ENCODE measurements at regions not wholly inside any gene's neighbourhood (a gene's known extent, or its start where the extent isn't known, plus 50 kb on each side); places are given as distances from the start of the nearest gene placed in this dataset.

GRCh38 chrY:15501181-15501580 lies 976.9 kb downstream of the NLGN4Y start:
- CTCF ChIA-PET, result no interaction called here
- intact Hi-C loops (cut with micrococcal nuclease), result no loop called here

GRCh38 chrY:15510288-15510687 lies 986.0 kb downstream of the NLGN4Y start:
- Mint-ChIP-seq H3K27me3 (no peaks in the 10 kb centered on the region), H3K4me1 (ENCODE audit: low read depth) (no peaks in the 10 kb centered on the region), H3K36me3 (ENCODE audit: low read depth) (no peaks in the 10 kb centered on the region), H3K4me3 (no peak overlapping the region), H3K9me3 (no peaks in the 10 kb centered on the region), H3K27ac (no peak overlapping the region)
- ChIA-PET POLR2A (no interaction called here), CTCF (no interaction called here)
- DNase-seq (no peak), ATAC-seq (no peak)
- intact Hi-C loops (cut with micrococcal nuclease), result no loop called here
- TF ChIP-seq CTCF (IDR thresholded peaks at IDR 0.05), result no peak

More at GRCh38 chrY:15501181-15501580, 976.9 kb downstream of the NLGN4Y start:
- ATAC-seq (no peak), DNase-seq (no peak)
- TF ChIP-seq CTCF (IDR thresholded peaks at IDR 0.05), result no peak
- Mint-ChIP-seq H3K27ac (no peak overlapping the region), H3K36me3 (ENCODE audit: low read depth) (no peaks in the 10 kb centered on the region), H3K9me3 (no peaks in the 10 kb centered on the region), H3K4me1 (ENCODE audit: low read depth) (no peaks in the 10 kb centered on the region), H3K27me3 (no peaks in the 10 kb centered on the region), H3K4me3 (no peak overlapping the region)
- POLR2A ChIA-PET, result no interaction called here

DNA sequence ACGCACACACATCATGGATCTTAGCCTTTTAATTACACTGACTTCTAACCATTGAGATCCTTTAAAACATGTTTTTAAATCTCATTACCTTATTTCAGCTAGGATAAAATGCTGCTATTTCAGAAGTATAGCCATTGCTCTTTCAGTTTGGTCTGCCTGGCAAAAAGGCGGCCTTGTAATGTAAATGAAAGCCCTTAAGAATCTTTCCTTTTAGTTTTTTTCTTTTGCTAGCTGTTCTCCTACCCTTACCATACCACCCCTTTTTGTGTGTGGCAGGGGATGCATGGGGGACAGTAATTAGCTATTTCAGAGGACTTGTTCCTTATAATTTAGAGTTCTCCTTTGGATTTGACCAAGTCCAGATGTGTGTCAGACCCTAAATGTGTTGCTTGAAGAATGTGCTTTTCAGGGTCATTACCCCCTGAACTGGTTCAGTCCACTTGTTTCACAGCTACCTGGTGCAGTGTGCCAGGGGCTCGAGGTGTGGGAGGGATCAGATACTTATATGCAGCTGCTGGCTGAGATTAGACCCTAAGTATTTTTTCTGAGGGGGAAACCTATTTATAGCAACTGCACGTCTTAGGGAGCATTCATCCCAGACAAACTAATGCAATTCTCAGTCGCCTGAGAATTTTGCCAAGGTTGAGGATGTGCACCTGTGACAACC lies 986.8 kb downstream of the NLGN4Y start:
- intact Hi-C loops (cut with micrococcal nuclease), result no loop called here
- Mint-ChIP-seq H3K4me1 (ENCODE audit: low read depth) (no peaks in the 10 kb centered on the region), H3K9me3 (no peaks in the 10 kb centered on the region), H3K4me3 (no peak overlapping the region), H3K36me3 (ENCODE audit: low read depth) (no peaks in the 10 kb centered on the region), H3K27ac (no peak overlapping the region), H3K27me3 (no peaks in the 10 kb centered on the region)
- ChIA-PET CTCF (no interaction called here), POLR2A (no interaction called here)
- no peak for TF ChIP-seq CTCF (IDR thresholded peaks at IDR 0.05)
- ATAC-seq, result no peak
- no peak for DNase-seq

GRCh38 chrY:15535131-15535530 lies 1010.8 kb downstream of the NLGN4Y start:
- Mint-ChIP-seq H3K27me3 (no peaks in the 10 kb centered on the region), H3K4me1 (ENCODE audit: low read depth) (peaks cover 6% of the 10 kb centered on the region), H3K9me3 (no peaks in the 10 kb centered on the region), H3K36me3 (ENCODE audit: low read depth) (no peaks in the 10 kb centered on the region), H3K4me3 (no peak overlapping the region), H3K27ac (no peak overlapping the region)
- DNase-seq (no peak), ATAC-seq (no peak)
- ChIA-PET CTCF (no interaction called here), POLR2A (no interaction called here)
- no peak for TF ChIP-seq CTCF (IDR thresholded peaks at IDR 0.05)
- intact Hi-C loops (cut with micrococcal nuclease), result no loop called here

DNA sequence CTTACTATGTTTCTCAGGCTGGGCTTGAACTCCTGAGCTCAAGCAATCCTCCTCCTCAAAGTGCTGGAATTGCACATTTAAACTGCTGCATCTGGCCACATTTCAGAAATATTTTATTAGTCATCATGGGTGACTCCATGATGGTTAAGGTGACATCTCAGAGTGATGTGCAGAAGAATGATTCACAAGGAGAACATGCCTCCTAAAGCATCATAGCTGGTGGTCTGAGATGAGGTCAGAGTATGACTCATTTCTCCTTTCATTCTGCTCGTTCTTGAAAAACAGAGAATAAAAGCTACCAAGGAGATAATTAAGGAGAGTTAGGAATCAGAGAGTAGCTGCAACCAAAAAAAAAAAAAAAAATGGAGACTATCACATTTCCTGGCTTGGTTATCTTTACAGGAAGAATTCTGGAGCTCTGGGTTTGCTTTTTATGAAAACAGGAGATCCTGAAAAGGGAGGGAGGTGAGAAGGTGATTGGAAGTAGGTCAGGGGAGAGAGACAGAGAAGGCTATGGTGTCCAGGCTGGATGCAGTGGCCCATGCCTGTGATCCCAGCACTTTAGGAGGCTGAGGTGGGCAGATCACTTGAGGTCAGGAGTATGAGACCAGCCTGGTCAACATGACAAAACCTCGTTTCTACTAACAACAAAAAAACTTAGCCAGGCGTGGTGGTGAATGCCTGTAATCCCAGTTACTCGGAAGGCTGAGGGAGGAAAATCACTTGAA lies 1011.6 kb downstream of the NLGN4Y start:
- intact Hi-C loops (cut with micrococcal nuclease), result no loop called here
- no peaks in the 10 kb centered on the region for H3K36me3 Mint-ChIP-seq (ENCODE audit: low read depth)
- no peak for TF ChIP-seq CTCF (IDR thresholded peaks at IDR 0.05)
- H3K9me3 Mint-ChIP-seq, result no peaks in the 10 kb centered on the region
- ATAC-seq, result peak; percentile 86
- POLR2A ChIA-PET, result no interaction called here
- H3K4me1 Mint-ChIP-seq (ENCODE audit: low read depth), result peaks cover 6% of the 10 kb centered on the region
- CTCF ChIA-PET, result no interaction called here
- H3K4me3 Mint-ChIP-seq, result no peak overlapping the region
- no peak overlapping the region for H3K27ac Mint-ChIP-seq
- H3K27me3 Mint-ChIP-seq, result no peaks in the 10 kb centered on the region
- DNase-seq, result no peak

Measured in activated CD8-positive, alpha-beta T cell treated with anti-CD3 and anti-CD28 coated beads for 36 hours (primary cell).